ENCODE measurements at regions not wholly inside any gene's neighbourhood (a gene's known extent, or its start where the extent isn't known, plus 50 kb on each side); places are given as distances from the start of the nearest gene placed in this dataset.

- POLR2A ChIA-PET (ENCODE audit: unreplicated experiment): no interaction called here
- no peaks in the 10 kb centered on the region for H3K9me3 ChIP-seq (ENCODE audit: insufficient read depth, low read depth)
- H3K4me1 ChIP-seq (replicated peaks; ENCODE audit: insufficient read depth): peaks cover 12% of the 10 kb centered on the region
- CTCF ChIA-PET: no interaction called here
- H3K4me3 ChIP-seq: no peak overlapping the region
- intact Hi-C loops (cut with micrococcal nuclease; ENCODE audit: unreplicated experiment): no loop called here
- no peaks in the 10 kb centered on the region for H4K20me1 ChIP-seq (ENCODE audit: insufficient read depth)
- no peak overlapping the region for H3K27ac ChIP-seq
- H3K9me2 ChIP-seq (ENCODE audit: insufficient read depth): no peaks in the 10 kb centered on the region
- no peaks in the 10 kb centered on the region for H3K79me2 ChIP-seq (ENCODE audit: low read depth)
- no peak for DNase-seq
- H3K36me3 ChIP-seq (ENCODE audit: low read depth): no peaks in the 10 kb centered on the region
- H2AFZ ChIP-seq: no peak overlapping the region
- no TSS peak for BruUV-seq (replicated peaks)
- no peaks in the 10 kb centered on the region for H3F3A ChIP-seq (ENCODE audit: insufficient read depth, low read depth)
- TF ChIP-seq EZH2 (IDR thresholded peaks at IDR 0.05; ENCODE audit: low read depth) (no peak), CTCF (conservative IDR thresholded peaks at IDR 0.05) (no peak)
- no peak overlapping the region for H3K4me2 ChIP-seq
- H3K27me3 ChIP-seq (ENCODE audit: insufficient read depth, low read depth): no peaks in the 10 kb centered on the region
These were observed 141.8 kb upstream of the CFAP20DC start for GRCh38 chr3:59191651-59192050.

GRCh38 chr3:59189939-59190338 lies 140.1 kb upstream of the CFAP20DC start:
- CTCF ChIA-PET: interaction anchor here (0.7 kb wide), 1 partner anchor 1138 kb away, joined by 3 read pairs; no protein-coding TSS in a partner anchor
- Histone ChIP-seq H3K4me3 (no peak overlapping the region), H4K20me1 (ENCODE audit: insufficient read depth) (no peaks in the 10 kb centered on the region), H3K36me3 (ENCODE audit: low read depth) (no peaks in the 10 kb centered on the region), H3K4me2 (no peak overlapping the region), H3F3A (ENCODE audit: insufficient read depth, low read depth) (no peaks in the 10 kb centered on the region), H3K9me3 (ENCODE audit: insufficient read depth, low read depth) (no peaks in the 10 kb centered on the region), H3K27me3 (ENCODE audit: insufficient read depth, low read depth) (no peaks in the 10 kb centered on the region), H3K9me2 (ENCODE audit: insufficient read depth) (no peaks in the 10 kb centered on the region), H3K79me2 (ENCODE audit: low read depth) (no peaks in the 10 kb centered on the region), H2AFZ (peak overlapping the region; percentile 46; the same call in 1 of the 2 replicates), H3K27ac (no peak overlapping the region), H3K4me1 (replicated peaks; ENCODE audit: insufficient read depth) (peaks cover 12% of the 10 kb centered on the region)
- POLR2A ChIA-PET (ENCODE audit: unreplicated experiment): no interaction called here
- intact Hi-C loops (cut with micrococcal nuclease; ENCODE audit: unreplicated experiment): no loop called here
- BruUV-seq (replicated peaks): no TSS peak
- DNase-seq: no peak
- TF ChIP-seq CTCF (conservative IDR thresholded peaks at IDR 0.05) (no peak), EZH2 (IDR thresholded peaks at IDR 0.05; ENCODE audit: low read depth) (no peak)

GRCh38 chr3:59189526-59189925 lies 139.7 kb upstream of the CFAP20DC start:
- Histone ChIP-seq H3K27me3 (ENCODE audit: insufficient read depth, low read depth) (no peaks in the 10 kb centered on the region), H2AFZ (peak overlapping the region; percentile 46; the same call in 1 of the 2 replicates), H3F3A (ENCODE audit: insufficient read depth, low read depth) (no peaks in the 10 kb centered on the region), H3K79me2 (ENCODE audit: low read depth) (no peaks in the 10 kb centered on the region), H3K9me2 (ENCODE audit: insufficient read depth) (no peaks in the 10 kb centered on the region), H3K4me1 (replicated peaks; ENCODE audit: insufficient read depth) (peaks cover 12% of the 10 kb centered on the region), H3K4me3 (no peak overlapping the region), H4K20me1 (ENCODE audit: insufficient read depth) (no peaks in the 10 kb centered on the region), H3K9me3 (ENCODE audit: insufficient read depth, low read depth) (no peaks in the 10 kb centered on the region), H3K36me3 (ENCODE audit: low read depth) (no peaks in the 10 kb centered on the region), H3K27ac (no peak overlapping the region), H3K4me2 (no peak overlapping the region)
- peak in 1 of 2 experiments; percentile 59 for DNase-seq
- BruUV-seq (replicated peaks): no TSS peak
- TF ChIP-seq CTCF (conservative IDR thresholded peaks at IDR 0.05): no peak
- TF ChIP-seq EZH2 (IDR thresholded peaks at IDR 0.05; ENCODE audit: low read depth): no peak
- intact Hi-C loops (cut with micrococcal nuclease; ENCODE audit: unreplicated experiment): no loop called here
- CTCF ChIA-PET: interaction anchor here (0.6 to 0.7 kb wide), 2 partner anchors 418 to 1138 kb away, joined by 3 read pairs; no protein-coding TSS in a partner anchor
- POLR2A ChIA-PET (ENCODE audit: unreplicated experiment): no interaction called here

Data from PC-9 (cell line).